Smooth muscle cell (in vitro differentiated cells): ENCODE measurements at regions not wholly inside any gene's neighbourhood (a gene's known extent, or its start where the extent isn't known, plus 50 kb on each side); places are given as distances from the start of the nearest gene placed in this dataset.

ENCODE experiments used
- DNase-seq: peaks from one replicate; lab custom pipeline; 2025; ENCODE audit not compliant: unreplicated experiment; lab: John Stamatoyannopoulos, UW
- H2AFZ ChIP-seq: fragments of 200-600 bp; sonication (generic); 2 replicates; pipeline ENCODE4 v1.6.0; 2016; ENCODE audit warnings: antibody characterized with exemption, low read depth, mild to moderate bottlenecking
- H3F3A ChIP-seq: fragments of 200-600 bp; sonication (generic); 2 replicates; pipeline ENCODE4 v1.6.0; 2017; ENCODE audit warnings: antibody characterized with exemption, low read depth
- H3K27ac ChIP-seq: fragments of 200-600 bp; sonication (generic); 2 replicates; pipeline ENCODE4 v1.5.1; 2016; ENCODE audit warnings: low read depth, mild to moderate bottlenecking
- H3K27me3 ChIP-seq: fragments of 200-600 bp; sonication (generic); 2 replicates; pipeline ENCODE4 v1.6.1; 2016; ENCODE audit warnings: low read depth, mild to moderate bottlenecking
- H3K36me3 ChIP-seq: fragments of 200-600 bp; sonication (generic); 2 replicates; pipeline ENCODE4 v1.5.1; 2016; ENCODE audit warnings: low read depth
- H3K4me1 ChIP-seq: fragments of 200-600 bp; sonication (generic); 2 replicates; pipeline ENCODE4 v1.5.1; 2016; ENCODE audit warnings: low read depth
- H3K4me2 ChIP-seq: fragments of 200-600 bp; sonication (generic); 2 replicates; pipeline ENCODE4 v1.6.0; 2016; ENCODE audit warnings: mild to moderate bottlenecking
- H3K4me3 ChIP-seq: fragments of 200-600 bp; sonication (generic); 2 replicates; pipeline ENCODE4 v1.5.1; 2016; ENCODE audit warnings: mild to moderate bottlenecking
- H3K79me2 ChIP-seq: fragments of 200-600 bp; sonication (generic); 2 replicates; pipeline ENCODE4 v1.6.0; 2016; ENCODE audit warnings: low read depth, mild to moderate bottlenecking
- H3K9ac ChIP-seq: fragments of 200-600 bp; sonication (generic); 2 replicates; pipeline ENCODE4 v1.6.0; 2016; ENCODE audit warnings: low read depth
- H3K9me3 ChIP-seq: fragments of 200-600 bp; sonication (generic); replicated peaks from 2 replicates; pipeline ENCODE4 v1.5.1; 2016; ENCODE audit warnings: low read depth
- H4K20me1 ChIP-seq: fragments of 200-600 bp; sonication (generic); 2 replicates; pipeline ENCODE4 v1.6.0; 2016; ENCODE audit warnings: low read depth
- WGBS: methylation state at CpG from one replicate; pipeline ENCODE4 v1.1.7; 2016; ENCODE audit warnings: low lambda C conversion rate; 5-methylcytosine and 5-hydroxymethylcytosine counted together
- TF ChIP-seq, protein P1 (sequence below): fragments of 200-600 bp; sonication (generic); IDR thresholded peaks from 2 replicates; pipeline ENCODE4 v1.5.1; 2017; ENCODE audit warnings: borderline replicate concordance, mild to moderate bottlenecking, antibody characterized with exemption; ENCODE audit not compliant: insufficient read depth, poor library complexity, severe bottlenecking

GRCh38 chr10:21084700-21085099 is 187.6 kb upstream of the NEBL start:
- Histone ChIP-seq H2AFZ (no peak overlapping the region), H3K36me3 (no peaks in the 10 kb centered on the region), H3K79me2 (no peaks in the 10 kb centered on the region), H3K9me3 (no peaks in the 10 kb centered on the region), H3F3A (no peaks in the 10 kb centered on the region), H3K4me3 (no peak overlapping the region), H3K27me3 (no peaks in the 10 kb centered on the region), H3K4me2 (no peak overlapping the region), H3K9ac (no peak overlapping the region), H3K4me1 (no peaks in the 10 kb centered on the region), H3K27ac (no peak overlapping the region), H4K20me1 (no peaks in the 10 kb centered on the region)
- TF ChIP-seq, protein P1, sequence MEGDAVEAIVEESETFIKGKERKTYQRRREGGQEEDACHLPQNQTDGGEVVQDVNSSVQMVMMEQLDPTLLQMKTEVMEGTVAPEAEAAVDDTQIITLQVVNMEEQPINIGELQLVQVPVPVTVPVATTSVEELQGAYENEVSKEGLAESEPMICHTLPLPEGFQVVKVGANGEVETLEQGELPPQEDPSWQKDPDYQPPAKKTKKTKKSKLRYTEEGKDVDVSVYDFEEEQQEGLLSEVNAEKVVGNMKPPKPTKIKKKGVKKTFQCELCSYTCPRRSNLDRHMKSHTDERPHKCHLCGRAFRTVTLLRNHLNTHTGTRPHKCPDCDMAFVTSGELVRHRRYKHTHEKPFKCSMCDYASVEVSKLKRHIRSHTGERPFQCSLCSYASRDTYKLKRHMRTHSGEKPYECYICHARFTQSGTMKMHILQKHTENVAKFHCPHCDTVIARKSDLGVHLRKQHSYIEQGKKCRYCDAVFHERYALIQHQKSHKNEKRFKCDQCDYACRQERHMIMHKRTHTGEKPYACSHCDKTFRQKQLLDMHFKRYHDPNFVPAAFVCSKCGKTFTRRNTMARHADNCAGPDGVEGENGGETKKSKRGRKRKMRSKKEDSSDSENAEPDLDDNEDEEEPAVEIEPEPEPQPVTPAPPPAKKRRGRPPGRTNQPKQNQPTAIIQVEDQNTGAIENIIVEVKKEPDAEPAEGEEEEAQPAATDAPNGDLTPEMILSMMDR = no peak
- no peak for DNase-seq
- WGBS = over 99% methylated on average over 5 of the region's 5 CpGs

- WGBS = 82% methylated on average over 3 of the region's 3 CpGs
- H3F3A ChIP-seq = no peaks in the 10 kb centered on the region
- DNase-seq = no peak
These were observed 186.8 kb upstream of the NEBL start for GRCh38 chr10:21083861-21084260.

DNA sequence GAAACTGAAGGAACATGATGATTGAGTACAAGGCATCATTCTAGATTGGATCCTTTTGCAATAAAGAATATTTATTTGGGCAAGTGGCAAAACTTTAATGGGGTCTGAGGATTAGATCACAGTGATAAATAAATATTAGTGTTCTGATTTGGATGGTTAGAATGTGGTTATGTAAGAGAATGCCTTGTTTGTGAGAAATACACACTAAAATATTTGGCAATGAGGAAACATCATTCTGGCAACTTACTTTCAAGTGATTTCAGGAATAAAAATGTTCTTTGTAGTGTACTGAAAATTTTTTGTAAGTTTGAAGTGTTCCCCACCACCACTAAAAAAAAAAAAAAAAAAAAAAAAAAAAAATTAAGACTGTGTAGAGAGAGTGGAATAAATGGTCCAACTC is 185.1 kb upstream of the NEBL start:
- no peak overlapping the region for H3K4me2 ChIP-seq
- H3K4me3 ChIP-seq = no peak overlapping the region
- no peaks in the 10 kb centered on the region for H3K27me3 ChIP-seq
- H3K27ac ChIP-seq = no peak overlapping the region
- H2AFZ ChIP-seq = no peak overlapping the region
- no peaks in the 10 kb centered on the region for H4K20me1 ChIP-seq
- no peak for DNase-seq
- H3F3A ChIP-seq = no peaks in the 10 kb centered on the region
- H3K9me3 ChIP-seq = no peaks in the 10 kb centered on the region
- TF ChIP-seq, protein P1 = no peak
- no peaks in the 10 kb centered on the region for H3K36me3 ChIP-seq
- no peak overlapping the region for H3K9ac ChIP-seq
- no peaks in the 10 kb centered on the region for H3K79me2 ChIP-seq
- no peaks in the 10 kb centered on the region for H3K4me1 ChIP-seq

More at GRCh38 chr10:21083861-21084260, 186.8 kb upstream of the NEBL start:
- H3K4me3 ChIP-seq = no peak overlapping the region
- H3K79me2 ChIP-seq = no peaks in the 10 kb centered on the region
- H3K27me3 ChIP-seq = no peaks in the 10 kb centered on the region
- no peak overlapping the region for H2AFZ ChIP-seq
- no peaks in the 10 kb centered on the region for H4K20me1 ChIP-seq
- no peak overlapping the region for H3K9ac ChIP-seq
- TF ChIP-seq, protein P1 = no peak
- H3K27ac ChIP-seq = no peak overlapping the region
- H3K4me2 ChIP-seq = no peak overlapping the region
- H3K36me3 ChIP-seq = no peaks in the 10 kb centered on the region
- H3K9me3 ChIP-seq = no peaks in the 10 kb centered on the region
- H3K4me1 ChIP-seq = no peaks in the 10 kb centered on the region

DNA sequence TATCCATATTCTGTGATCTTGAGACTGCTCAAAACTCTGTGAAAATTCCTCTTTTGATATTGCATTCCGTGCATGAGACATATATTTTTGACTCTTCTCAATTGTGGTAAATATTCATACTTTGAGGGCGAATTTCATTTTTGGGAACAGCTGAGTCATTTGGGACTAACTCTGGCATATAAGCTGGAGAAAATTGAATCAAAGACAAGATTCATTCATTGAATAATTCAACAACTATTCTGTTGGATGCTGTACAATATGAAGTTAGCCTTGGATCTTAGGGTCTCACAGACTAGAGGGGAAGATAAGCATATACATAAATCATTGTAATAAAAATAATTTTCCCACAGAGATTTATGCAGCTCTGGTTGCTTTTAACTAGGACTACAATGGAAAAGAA is 183.2 kb upstream of the NEBL start:
- 76% methylated on average over 2 of the region's 2 CpGs for WGBS
- H3K36me3 ChIP-seq = no peaks in the 10 kb centered on the region
- no peak overlapping the region for H3K9ac ChIP-seq
- no peak overlapping the region for H2AFZ ChIP-seq
- no peaks in the 10 kb centered on the region for H3K4me1 ChIP-seq
- H3F3A ChIP-seq = no peaks in the 10 kb centered on the region
- H3K9me3 ChIP-seq = no peaks in the 10 kb centered on the region
- TF ChIP-seq, protein P1 = no peak
- H3K4me3 ChIP-seq = no peak overlapping the region
- H3K27me3 ChIP-seq = no peaks in the 10 kb centered on the region
- no peaks in the 10 kb centered on the region for H3K79me2 ChIP-seq
- H3K4me2 ChIP-seq = no peak overlapping the region
- no peak overlapping the region for H3K27ac ChIP-seq
- DNase-seq = no peak
- H4K20me1 ChIP-seq = no peaks in the 10 kb centered on the region
